HG03575 (cell line): ENCODE measurements at regions not wholly inside any gene's neighbourhood (a gene's known extent, or its start where the extent isn't known, plus 50 kb on each side); places are given as distances from the start of the nearest gene placed in this dataset.
"Not testable (repeated sequence)": the region's sequence is repeated elsewhere in the genome, so short reads cannot be mapped to it uniquely, and the experiment has no call there.

Source experiments
- ATAC-seq: cut with Tn5 transposase; IDR thresholded peaks from one replicate; pipeline ENCODE4 v1.9.1; 2021; ENCODE audit not compliant: unreplicated experiment, insufficient number of reproducible peaks, low FRiP score; ENCODE audit errors: extremely low read depth

- ATAC-seq: no peak
Measured at GRCh38 chr16:61237884-61238485, 798.3 kb downstream of the CDH8 start.

- no peak for ATAC-seq
Measured at GRCh38 chr16:61233713-61234112, 802.5 kb downstream of the CDH8 start.

GRCh38 chr16:61228371-61228770 is 807.9 kb downstream of the CDH8 start:
- ATAC-seq: no peak

- no peak for ATAC-seq
Measured at GRCh38 chr16:61215605-61216004, 820.6 kb downstream of the CDH8 start.

- no peak for ATAC-seq
Measured at GRCh38 chr16:61214780-61215179, 821.5 kb downstream of the CDH8 start.

GRCh38 chr16:61210076-61210475 is 826.2 kb downstream of the CDH8 start:
- ATAC-seq: no peak

GRCh38 chr16:61195006-61195405 is 841.2 kb downstream of the CDH8 start:
- no peak for ATAC-seq

GRCh38 chr16:61194573-61194972 is 841.7 kb downstream of the CDH8 start:
- no peak for ATAC-seq

GRCh38 chr16:61182391-61182790 is 853.8 kb downstream of the CDH8 start:
- ATAC-seq: no peak

- no peak for ATAC-seq
Measured at GRCh38 chr16:61181982-61182381, 854.3 kb downstream of the CDH8 start.

GRCh38 chr16:61179561-61179960 is 856.7 kb downstream of the CDH8 start:
- ATAC-seq: no peak

- no peak for ATAC-seq
Measured at GRCh38 chr16:61165797-61166196, 870.4 kb downstream of the CDH8 start.

GRCh38 chr16:61150351-61150750 is 885.9 kb downstream of the CDH8 start:
- ATAC-seq: no peak

- ATAC-seq: no peak
Measured at GRCh38 chr16:61149709-61150108, 886.5 kb downstream of the CDH8 start.

GRCh38 chr16:61148930-61149329 is 887.3 kb downstream of the CDH8 start:
- no peak for ATAC-seq

- no peak for ATAC-seq
Measured at GRCh38 chr16:61146429-61146828, 889.8 kb downstream of the CDH8 start.

GRCh38 chr16:61131447-61131846 is 904.8 kb downstream of the CDH8 start:
- no peak for ATAC-seq

- no peak for ATAC-seq
Measured at GRCh38 chr16:61128545-61129323, 907.5 kb downstream of the CDH8 start.

- ATAC-seq: no peak
Measured at GRCh38 chr16:61105544-61105943, 930.7 kb downstream of the CDH8 start.

- no peak for ATAC-seq
Measured at GRCh38 chr16:61098505-61098904, 937.7 kb downstream of the CDH8 start.

GRCh38 chr16:61091300-61091699 is 944.9 kb downstream of the CDH8 start:
- ATAC-seq: not testable (repeated sequence)
